Esophagus muscularis mucosa (tissue), 4 donors: ENCODE measurements at regions not wholly inside any gene's neighbourhood (a gene's known extent, or its start where the extent isn't known, plus 50 kb on each side); places are given as distances from the start of the nearest gene placed in this dataset.

ENCODE experiments used
- EP300 ChIP-seq: sonication (generic); formaldehyde crosslinking; IDR thresholded peaks from one replicate; pipeline ENCODE4 v1.6.1; 2017; ENCODE audit warnings: antibody characterized with exemption
- POLR2A ChIP-seq: fragments of 450-650 bp; IDR thresholded peaks from one replicate; pipeline ENCODE4 v1.6.1; 2017; ENCODE audit warnings: antibody characterized with exemption, moderate library complexity, mild to moderate bottlenecking, low read depth
- POLR2AphosphoS5 ChIP-seq, 2 donors: sonication (generic); formaldehyde crosslinking; IDR thresholded peaks; one replicate each; pipeline ENCODE4 v1.6.1; 2017; ENCODE audit warnings: antibody characterized with exemption in 2 of 2
- TF ChIP-seq, protein P1 (sequence below), 3 experiments: fragments of 200-600 bp in 2 of 3; fragments of 450-650 bp in 1 of 3; sonication (generic) in 2 of 3; IDR thresholded peaks; one replicate each; pipeline ENCODE4 v1.5.1; 2017 to 2019; ENCODE audit warnings: antibody characterized with exemption in 3 of 3, mild to moderate bottlenecking in 2 of 3, moderate library complexity in 1 of 3

GRCh38 chr11:88012456-88012855 is 162.8 kb downstream of the RAB38 start:
- TF ChIP-seq, protein P1, sequence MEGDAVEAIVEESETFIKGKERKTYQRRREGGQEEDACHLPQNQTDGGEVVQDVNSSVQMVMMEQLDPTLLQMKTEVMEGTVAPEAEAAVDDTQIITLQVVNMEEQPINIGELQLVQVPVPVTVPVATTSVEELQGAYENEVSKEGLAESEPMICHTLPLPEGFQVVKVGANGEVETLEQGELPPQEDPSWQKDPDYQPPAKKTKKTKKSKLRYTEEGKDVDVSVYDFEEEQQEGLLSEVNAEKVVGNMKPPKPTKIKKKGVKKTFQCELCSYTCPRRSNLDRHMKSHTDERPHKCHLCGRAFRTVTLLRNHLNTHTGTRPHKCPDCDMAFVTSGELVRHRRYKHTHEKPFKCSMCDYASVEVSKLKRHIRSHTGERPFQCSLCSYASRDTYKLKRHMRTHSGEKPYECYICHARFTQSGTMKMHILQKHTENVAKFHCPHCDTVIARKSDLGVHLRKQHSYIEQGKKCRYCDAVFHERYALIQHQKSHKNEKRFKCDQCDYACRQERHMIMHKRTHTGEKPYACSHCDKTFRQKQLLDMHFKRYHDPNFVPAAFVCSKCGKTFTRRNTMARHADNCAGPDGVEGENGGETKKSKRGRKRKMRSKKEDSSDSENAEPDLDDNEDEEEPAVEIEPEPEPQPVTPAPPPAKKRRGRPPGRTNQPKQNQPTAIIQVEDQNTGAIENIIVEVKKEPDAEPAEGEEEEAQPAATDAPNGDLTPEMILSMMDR (IDR thresholded peaks at IDR 0.05) = no peak
- TF ChIP-seq POLR2AphosphoS5 (IDR thresholded peaks at IDR 0.05) (no peak), EP300 (no peak), POLR2A (no peak)
